ENCODE measurements at regions not wholly inside any gene's neighbourhood (a gene's known extent, or its start where the extent isn't known, plus 50 kb on each side); places are given as distances from the start of the nearest gene placed in this dataset.

- no peaks in the 10 kb centered on the region for H3K9me3 ChIP-seq
- H3K27me3 ChIP-seq = no peaks in the 10 kb centered on the region
- intact Hi-C loops (cut with DNase I) = no loop called here
- TF ChIP-seq POLR2A (IDR thresholded peaks at IDR 0.05) = no peak
- TF ChIP-seq CTCF (IDR thresholded peaks at IDR 0.05) = no peak
- no peak for TF ChIP-seq POLR2AphosphoS5 (IDR thresholded peaks at IDR 0.05; ENCODE audit: insufficient read depth in 1 of 2, low read depth in 1 of 2)
- H3K36me3 ChIP-seq = no peaks in the 10 kb centered on the region
- H3K27ac ChIP-seq = no peak overlapping the region
- no peak for DNase-seq (ENCODE audit: extremely low spot score in 2 of 2)
- peaks cover 8% of the 10 kb centered on the region for H3K4me1 ChIP-seq
- H3K4me3 ChIP-seq = no peak overlapping the region
These were observed 225.9 kb downstream of the SEC61B start for GRCh38 chr9:99447951-99448350.

- H3K4me1 ChIP-seq = peaks cover 8% of the 10 kb centered on the region
- H3K27me3 ChIP-seq = no peaks in the 10 kb centered on the region
- no peak for TF ChIP-seq CTCF (IDR thresholded peaks at IDR 0.05)
- TF ChIP-seq POLR2AphosphoS5 (IDR thresholded peaks at IDR 0.05; ENCODE audit: insufficient read depth in 1 of 2, low read depth in 1 of 2) = no peak
- H3K36me3 ChIP-seq = no peaks in the 10 kb centered on the region
- H3K27ac ChIP-seq = no peak overlapping the region
- H3K9me3 ChIP-seq = no peaks in the 10 kb centered on the region
- intact Hi-C loops (cut with DNase I) = no loop called here
- no peak for DNase-seq (ENCODE audit: extremely low spot score in 2 of 2)
- H3K4me3 ChIP-seq = no peak overlapping the region
These were observed 227.6 kb downstream of the SEC61B start for GRCh38 chr9:99449726-99450125.

- no peak for DNase-seq (ENCODE audit: extremely low spot score in 2 of 2)
- no peaks in the 10 kb centered on the region for H3K9me3 ChIP-seq
- no peak overlapping the region for H3K4me3 ChIP-seq
- no peak overlapping the region for H3K27ac ChIP-seq
- intact Hi-C loops (cut with DNase I) = no loop called here
- TF ChIP-seq CTCF (IDR thresholded peaks at IDR 0.05) = no peak
- no peak for TF ChIP-seq POLR2AphosphoS5 (IDR thresholded peaks at IDR 0.05; ENCODE audit: insufficient read depth in 1 of 2, low read depth in 1 of 2)
- H3K4me1 ChIP-seq = no peaks in the 10 kb centered on the region
- H3K27me3 ChIP-seq = no peaks in the 10 kb centered on the region
- no peaks in the 10 kb centered on the region for H3K36me3 ChIP-seq
These were observed 229.1 kb downstream of the SEC61B start for GRCh38 chr9:99451112-99451606.

GRCh38 chr9:99457406-99457805 is 235.3 kb downstream of the SEC61B start:
- no peaks in the 10 kb centered on the region for H3K27me3 ChIP-seq
- no peak overlapping the region for H3K4me3 ChIP-seq
- no peak overlapping the region for H3K27ac ChIP-seq
- no peak for DNase-seq (ENCODE audit: extremely low spot score in 2 of 2)
- H3K36me3 ChIP-seq = no peaks in the 10 kb centered on the region
- no peaks in the 10 kb centered on the region for H3K9me3 ChIP-seq
- no peaks in the 10 kb centered on the region for H3K4me1 ChIP-seq
- intact Hi-C loops (cut with DNase I) = no loop called here
- TF ChIP-seq POLR2AphosphoS5 (IDR thresholded peaks at IDR 0.05; ENCODE audit: insufficient read depth in 1 of 2, low read depth in 1 of 2) = no peak

- Histone ChIP-seq H3K27me3 (no peaks in the 10 kb centered on the region), H3K36me3 (no peaks in the 10 kb centered on the region), H3K4me1 (no peaks in the 10 kb centered on the region), H3K9me3 (no peaks in the 10 kb centered on the region), H3K27ac (no peak overlapping the region), H3K4me3 (no peak overlapping the region)
- DNase-seq (ENCODE audit: extremely low spot score in 2 of 2) = no peak
- intact Hi-C loops (cut with DNase I) = no loop called here
- TF ChIP-seq POLR2AphosphoS5 (IDR thresholded peaks at IDR 0.05; ENCODE audit: insufficient read depth in 1 of 2, low read depth in 1 of 2) = no peak
- no peak for TF ChIP-seq POLR2A (IDR thresholded peaks at IDR 0.05)
- TF ChIP-seq CTCF (IDR thresholded peaks at IDR 0.05) = no peak
These were observed 235.9 kb downstream of the SEC61B start for GRCh38 chr9:99457981-99458380.

- no peaks in the 10 kb centered on the region for H3K4me1 ChIP-seq
- no peak overlapping the region for H3K4me3 ChIP-seq
- intact Hi-C loops (cut with DNase I) = no loop called here
- DNase-seq (ENCODE audit: extremely low spot score in 2 of 2) = no peak
- no peaks in the 10 kb centered on the region for H3K36me3 ChIP-seq
- no peak for TF ChIP-seq CTCF (IDR thresholded peaks at IDR 0.05)
- no peak for TF ChIP-seq POLR2A (IDR thresholded peaks at IDR 0.05)
- no peak for TF ChIP-seq POLR2AphosphoS5 (IDR thresholded peaks at IDR 0.05; ENCODE audit: insufficient read depth in 1 of 2, low read depth in 1 of 2)
- H3K27ac ChIP-seq = no peak overlapping the region
- no peaks in the 10 kb centered on the region for H3K27me3 ChIP-seq
- no peaks in the 10 kb centered on the region for H3K9me3 ChIP-seq
These were observed 237.8 kb downstream of the SEC61B start for GRCh38 chr9:99459919-99460318.

All from vagina (tissue), 2 donors.